ENCODE measurements at regions not wholly inside any gene's neighbourhood (a gene's known extent, or its start where the extent isn't known, plus 50 kb on each side); places are given as distances from the start of the nearest gene placed in this dataset.
A peak's percentile ranks its signal among the peaks of the same experiment; 100 is the strongest.

- no peak for DNase-seq
Observed at GRCh38 chr9:1337169-1337568, 287.0 kb downstream of the DMRT2 start.

- no peak for DNase-seq
Observed at GRCh38 chr9:1340390-1340789, 290.2 kb downstream of the DMRT2 start.

DNA sequence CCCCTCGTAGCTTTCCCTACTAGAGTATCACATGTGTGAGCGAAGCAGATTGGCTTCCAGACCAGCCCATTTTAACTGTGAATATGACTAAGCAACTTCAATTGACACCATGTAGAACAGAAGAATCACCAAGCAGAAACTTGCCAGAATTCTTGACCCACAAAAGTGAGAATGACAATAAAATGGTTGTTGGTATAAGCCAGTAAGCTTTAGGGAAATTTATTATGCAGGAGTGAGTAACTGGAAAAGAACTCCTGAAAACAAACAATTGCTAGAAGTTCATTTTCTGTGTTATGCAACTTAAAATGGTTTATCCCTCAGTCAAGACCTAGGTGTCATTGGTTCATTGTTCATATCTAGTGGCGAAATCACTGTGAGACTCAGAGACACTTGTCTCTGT is 303.1 kb downstream of the DMRT2 start:
- DNase-seq, result no peak

DNA sequence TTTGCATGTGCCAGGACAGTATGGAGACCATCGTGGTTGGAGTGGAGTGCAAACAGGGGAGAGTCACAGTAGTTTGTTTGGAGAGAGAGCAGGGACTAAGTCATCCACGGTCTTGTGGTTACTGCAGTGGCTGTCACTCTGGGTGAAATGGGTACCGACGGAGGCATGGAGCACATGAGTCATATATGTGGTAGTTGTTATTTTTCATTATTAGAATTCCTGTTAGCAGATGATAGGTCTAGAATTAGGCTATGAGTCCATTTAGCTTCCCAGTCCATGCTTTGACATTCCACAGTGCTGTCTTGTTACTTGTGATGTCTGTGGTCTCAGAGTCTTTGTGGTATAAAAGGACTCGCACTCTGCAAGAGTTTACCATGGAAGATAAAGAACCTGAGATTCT is 303.9 kb downstream of the DMRT2 start:
- DNase-seq, result no peak

DNA sequence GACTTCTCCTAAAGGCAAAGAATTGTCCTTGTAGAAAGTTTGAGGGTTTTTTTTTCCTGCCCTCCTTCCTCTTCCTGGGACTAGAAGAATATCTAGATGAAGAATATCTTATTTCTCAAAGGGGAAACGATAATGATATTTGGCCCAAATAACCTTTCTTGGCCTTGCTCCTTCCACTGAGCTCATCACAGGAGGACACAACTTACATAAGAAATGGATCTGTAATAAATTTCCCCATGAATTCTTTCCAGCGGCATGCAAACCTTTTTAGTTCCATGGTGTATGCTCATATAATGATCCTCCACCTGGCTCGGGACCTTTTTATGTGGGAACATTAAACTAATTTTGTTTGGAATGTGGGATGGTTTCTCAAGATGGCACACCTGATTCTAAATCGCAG is 304.4 kb downstream of the DMRT2 start:
- no peak for DNase-seq

GRCh38 chr9:1355656-1356055 is 305.5 kb downstream of the DMRT2 start:
- no peak for DNase-seq

- no peak for DNase-seq
Observed at GRCh38 chr9:1362845-1363244, 312.7 kb downstream of the DMRT2 start.

- DNase-seq, result no peak
Observed at GRCh38 chr9:1366276-1366675, 316.1 kb downstream of the DMRT2 start.

DNA sequence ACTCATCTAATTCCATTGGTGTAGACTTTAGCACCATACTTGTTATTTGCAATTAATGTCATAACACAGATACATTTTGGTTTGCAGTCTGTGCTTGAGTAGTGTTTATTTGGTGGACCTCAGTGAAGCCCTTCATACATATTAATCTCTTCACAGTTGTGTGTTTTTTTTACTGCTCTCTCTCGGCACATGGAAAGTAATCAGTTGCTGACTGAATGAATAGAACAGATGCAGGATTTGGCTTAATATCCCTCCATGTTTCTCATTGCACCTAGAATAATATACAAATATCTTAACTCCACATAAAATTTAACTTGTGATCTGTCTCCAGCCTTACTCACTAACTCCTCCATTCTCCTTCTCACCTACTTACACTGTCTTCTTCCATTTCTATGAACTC is 319.1 kb downstream of the DMRT2 start:
- no peak for DNase-seq

GRCh38 chr9:1373445-1373844 is 323.3 kb downstream of the DMRT2 start:
- DNase-seq, result no peak

- no peak for DNase-seq
Observed at GRCh38 chr9:1383899-1384455, 333.8 kb downstream of the DMRT2 start.

DNA sequence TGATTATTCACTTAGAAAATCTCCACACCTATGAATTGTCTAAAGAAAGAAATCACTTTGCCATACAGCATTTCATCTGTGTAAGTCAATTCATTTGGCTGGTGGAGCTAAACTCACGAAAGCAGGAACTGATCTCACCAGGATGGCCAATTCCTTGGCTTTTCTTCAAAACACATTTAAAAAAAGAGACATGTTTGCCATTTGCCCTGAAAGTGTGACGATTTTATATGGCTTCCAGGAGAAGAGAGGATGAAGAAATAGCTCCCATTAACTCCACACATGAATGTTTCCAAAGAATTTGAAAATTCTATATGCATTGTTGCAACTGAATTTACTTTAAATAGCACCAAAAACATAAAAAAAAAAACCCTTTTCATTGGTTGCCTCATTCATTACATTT is 334.7 kb downstream of the DMRT2 start:
- DNase-seq, result no peak

- DNase-seq, result no peak
Observed at GRCh38 chr9:1386420-1386819, 336.3 kb downstream of the DMRT2 start.

DNA sequence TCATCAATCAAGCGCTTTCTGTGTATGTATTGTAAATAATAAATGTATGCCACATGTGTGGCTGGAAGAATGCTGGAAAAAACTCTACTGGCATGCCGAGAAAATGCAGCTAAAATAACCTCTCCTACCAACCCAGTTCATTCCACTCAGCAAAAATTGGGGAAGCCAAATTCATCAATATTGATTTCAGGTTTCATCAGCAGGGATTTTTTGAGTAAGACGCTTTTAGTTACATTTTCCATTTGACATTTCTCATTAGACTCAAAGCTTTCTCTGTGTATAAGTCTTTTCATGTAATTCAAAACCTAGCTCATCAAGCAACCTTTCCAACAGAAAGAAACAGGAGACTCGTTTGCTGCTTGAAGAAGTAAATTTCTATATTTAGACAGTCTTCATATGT is 338.1 kb downstream of the DMRT2 start:
- DNase-seq, result no peak

- DNase-seq, result no peak
Observed at GRCh38 chr9:1400983-1401382, 350.8 kb downstream of the DMRT2 start.

DNA sequence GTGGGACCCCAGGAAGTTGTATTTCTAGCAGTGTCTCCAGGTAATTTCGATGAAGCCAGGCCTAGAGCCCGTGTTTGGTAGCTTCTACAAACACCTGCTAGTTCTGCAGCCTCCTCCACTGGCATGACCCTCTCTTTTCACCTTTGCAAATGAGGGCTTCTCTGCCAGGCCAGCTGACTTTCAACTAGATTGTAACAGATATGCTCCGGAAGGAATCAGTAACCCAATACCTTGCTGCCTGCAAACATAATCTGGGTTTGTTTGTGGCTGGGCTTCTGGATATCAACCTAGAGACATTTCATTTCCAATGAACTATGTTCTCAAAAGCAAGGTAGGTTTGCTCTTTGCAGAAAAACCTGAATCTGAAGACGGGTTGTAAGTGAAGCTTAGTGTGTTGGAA is 354.8 kb downstream of the DMRT2 start:
- DNase-seq, result no peak

GRCh38 chr9:1411826-1412225 is 361.7 kb downstream of the DMRT2 start:
- DNase-seq, result no peak

- no peak for DNase-seq
Observed at GRCh38 chr9:1414711-1415131, 364.6 kb downstream of the DMRT2 start.

- no peak for DNase-seq
Observed at GRCh38 chr9:1415146-1415545, 365.0 kb downstream of the DMRT2 start.

GRCh38 chr9:1416261-1416660 is 366.1 kb downstream of the DMRT2 start:
- DNase-seq, result no peak

DNA sequence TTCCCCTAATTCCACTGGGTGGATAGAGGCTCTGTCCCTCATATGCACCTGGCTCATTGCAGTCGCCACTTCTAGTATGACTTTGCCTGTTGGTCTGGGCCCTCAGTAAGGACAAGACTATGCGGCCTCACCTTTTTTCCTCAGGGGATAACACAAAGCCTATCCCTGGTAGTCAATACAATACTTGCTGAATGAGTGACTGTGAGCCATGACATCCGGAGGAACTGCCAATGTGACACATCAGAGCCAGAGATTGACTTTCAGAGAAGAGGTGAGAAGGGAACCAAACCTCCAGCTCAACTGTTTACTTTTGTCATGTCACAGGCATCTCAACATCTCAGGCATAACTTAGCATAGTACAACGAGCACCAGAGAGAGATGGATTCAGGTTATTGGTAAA is 371.3 kb downstream of the DMRT2 start:
- no peak for DNase-seq

DNA sequence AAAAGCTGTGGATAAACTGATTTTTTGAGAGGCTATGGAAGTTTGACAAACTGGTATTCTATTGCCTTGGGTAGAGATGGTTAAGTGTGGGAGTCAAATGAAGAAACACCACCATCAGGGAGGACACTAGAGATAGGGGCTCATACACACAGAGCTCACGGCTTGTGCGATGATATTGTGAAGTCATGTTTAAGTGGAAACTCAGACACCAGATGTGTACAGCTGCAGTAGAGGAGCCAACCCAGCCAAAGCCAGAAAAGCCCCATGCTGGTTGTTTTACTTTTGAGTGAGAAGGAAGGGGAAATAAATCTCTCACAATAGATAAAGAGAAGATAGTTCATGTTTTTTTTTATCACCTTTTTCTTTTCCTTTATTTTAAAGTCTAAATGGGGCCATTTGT is 377.7 kb downstream of the DMRT2 start:
- no peak for DNase-seq

GRCh38 chr9:1429297-1429696 is 379.1 kb downstream of the DMRT2 start:
- DNase-seq, result peak in 1 of 2 experiments; percentile 34

DNA sequence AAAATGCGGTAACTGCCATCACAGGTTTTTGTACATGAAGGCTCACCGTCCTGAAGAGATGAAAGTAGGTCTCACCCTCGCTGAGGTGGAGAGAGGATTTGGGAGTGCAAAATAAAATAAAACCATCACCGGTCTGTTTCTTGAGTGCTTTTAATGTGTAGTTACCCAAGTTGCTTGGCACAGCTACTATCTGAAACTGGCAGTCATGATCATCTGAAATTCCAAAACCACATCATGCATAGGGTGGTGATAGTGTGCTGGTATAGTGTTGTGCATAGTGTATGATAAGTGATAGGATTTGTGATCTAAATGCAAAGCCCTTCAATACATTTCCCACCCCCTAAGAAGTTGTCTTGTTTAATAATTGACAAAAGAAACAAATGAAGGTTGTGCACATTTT is 381.3 kb downstream of the DMRT2 start:
- DNase-seq, result no peak

DNA sequence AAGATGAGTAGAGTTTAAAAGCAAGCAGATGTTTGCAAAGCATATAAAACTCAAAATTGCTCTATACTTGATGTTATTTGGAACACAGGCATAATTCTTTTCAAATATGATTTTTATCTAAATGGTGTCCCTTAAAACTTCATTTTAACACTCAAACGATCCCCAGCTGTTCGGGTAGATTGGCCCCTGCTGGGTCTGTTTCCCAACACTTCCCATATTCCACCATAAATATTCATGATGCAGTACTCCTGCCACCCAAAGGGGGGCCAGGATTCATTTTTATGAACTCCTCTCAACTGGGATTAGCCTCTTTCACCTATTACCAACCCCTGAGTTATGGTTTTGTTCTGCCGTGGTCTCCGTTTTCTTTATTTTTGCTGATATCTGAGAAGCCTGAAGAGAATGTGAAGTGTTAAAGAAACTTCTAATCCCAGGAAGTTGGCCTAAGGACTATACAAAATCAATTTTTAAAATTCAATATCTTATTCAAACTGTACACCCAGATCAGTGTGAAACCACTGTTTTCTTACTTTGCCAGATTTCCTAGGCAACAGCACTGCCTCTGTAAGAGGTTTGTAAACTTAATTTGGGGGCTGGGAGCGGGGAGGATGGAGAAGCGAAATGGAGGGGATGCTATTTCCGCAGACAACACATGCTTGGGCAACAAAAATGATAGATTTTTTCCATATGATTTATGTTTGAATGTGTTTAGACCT is 384.1 kb downstream of the DMRT2 start:
- DNase-seq, result no peak

All from NCI-H1930 (cell line).